GM12878 (cell line): ENCODE measurements at regions not wholly inside any gene's neighbourhood (a gene's known extent, or its start where the extent isn't known, plus 50 kb on each side); places are given as distances from the start of the nearest gene placed in this dataset.

Experiments used
- ATAC-seq: fragments of 200-7000 bp; cut with Tn5 transposase; 3 replicates; pipeline ENCODE4 v1.9.1; 2020; ENCODE audit warnings: mild to moderate bottlenecking, moderate library complexity
- BruUV-seq: library from RNA; stranded (reverse); fragments of 400-500 nt; replicated peaks from 2 replicates; lab custom pipeline; 2021; lab: Mats Ljungman, UMichigan
- CTCF ChIA-PET: fragments of 300-600 bp; sonication (Branson Sonifier 250); formaldehyde crosslinking; extraction: SDS; loops from one replicate; lab custom pipeline; 2021; ENCODE audit warnings: inconsistent platforms; lab: Yijun Ruan, JAX
- POLR2A ChIA-PET: fragments of 350-600 bp; formaldehyde crosslinking; extraction: SDS; loops from one replicate; lab custom pipeline; 2021; ENCODE audit warnings: inconsistent platforms; lab: Charles Lee
- RAD21 ChIA-PET: fragments of 300-600 bp; sonication (Branson Sonifier 250); formaldehyde crosslinking; loops from one replicate; lab custom pipeline; 2023; ENCODE audit warnings: antibody characterized with exemption; ENCODE audit not compliant: unreplicated experiment; lab: Charles Lee
- SMC1A ChIA-PET: fragments of 300-600 bp; sonication (Branson Sonifier 250); formaldehyde crosslinking; loops from one replicate; lab custom pipeline; 2023; ENCODE audit not compliant: unreplicated experiment, uncharacterized antibody; lab: Charles Lee
- DNase-seq: peaks from one replicate; pipeline ENCODE4 v3.0.0-alpha.2; 2011; ENCODE audit warnings: low read depth, low spot score
- FAIRE-seq: peaks from 3 replicates; lab custom pipeline; 2011; peaks lifted over from hg19 to GRCh38; lab: Jason Lieb, UNC
- H2AFZ ChIP-seq: 2 replicates; pipeline ENCODE4 v1.6.0; 2011; ENCODE audit warnings: low read depth, low read length, control low read depth; ENCODE audit not compliant: control insufficient read depth
- H3K27ac ChIP-seq: 2 replicates; pipeline ENCODE4 v1.5.1; 2011; ENCODE audit warnings: control low read depth; ENCODE audit not compliant: control insufficient read depth, insufficient read depth
- H3K27me3 ChIP-seq, 2 experiments: replicated peaks in 1 of 2; 2 replicates each; pipeline versions ENCODE4 v1.6.0 to v1.6.1; 2011; ENCODE audit warnings: low read length in 1 of 2; ENCODE audit not compliant: control insufficient read depth in 2 of 2, insufficient read depth in 2 of 2
- H3K36me3 ChIP-seq, 2 experiments: 2 replicates each; pipeline ENCODE4 v1.5.1; 2011; ENCODE audit warnings: low read length in 1 of 2; ENCODE audit not compliant: control insufficient read depth in 2 of 2, insufficient read depth in 2 of 2
- H3K4me1 ChIP-seq: 2 replicates; pipeline ENCODE4 v1.6.1; 2011; ENCODE audit warnings: mild to moderate bottlenecking, low read length, moderate library complexity, mixed read lengths; ENCODE audit not compliant: control insufficient read depth, insufficient read depth
- H3K4me2 ChIP-seq: 2 replicates; pipeline ENCODE4 v1.6.0; 2011; ENCODE audit warnings: control low read depth; ENCODE audit not compliant: control insufficient read depth, insufficient read depth
- H3K4me3 ChIP-seq: fragments of 200-600 bp; sonication (generic); 2 replicates; pipeline ENCODE4 v1.5.1; 2016
- H3K79me2 ChIP-seq: 2 replicates; pipeline ENCODE4 v1.6.0; 2011; ENCODE audit warnings: low read length; ENCODE audit not compliant: control insufficient read depth, insufficient read depth
- H3K9ac ChIP-seq: 2 replicates; pipeline ENCODE4 v1.8.0; 2011; ENCODE audit warnings: low read length, control low read depth, mixed read lengths; ENCODE audit not compliant: control insufficient read depth, insufficient read depth
- H3K9me3 ChIP-seq: replicated peaks from 3 replicates; pipeline ENCODE4 v1.5.1; 2011; ENCODE audit warnings: mild to moderate bottlenecking, low read length; ENCODE audit not compliant: control insufficient read depth, insufficient read depth
- H4K20me1 ChIP-seq: 2 replicates; pipeline ENCODE4 v1.6.0; 2011; ENCODE audit not compliant: control insufficient read depth, insufficient read depth
- ATF2 ChIP-seq: IDR thresholded peaks from 2 replicates; pipeline ENCODE4 v1.6.1; 2012; ENCODE audit warnings: low read length, inconsistent platforms
- BHLHE40 ChIP-seq, 2 experiments: fragments of 450-650 bp in 1 of 2; IDR thresholded peaks; 2 replicates each; pipeline ENCODE4 v1.6.1; 2011 to 2017; ENCODE audit warnings: low read depth in 2 of 2, borderline replicate concordance in 1 of 2, improper control_type of control experiment in 1 of 2, low read length in 1 of 2, mild to moderate bottlenecking in 1 of 2
- BRCA1 ChIP-seq: IDR thresholded peaks from 2 replicates; pipeline ENCODE4 v1.6.1; 2011; ENCODE audit warnings: low read depth, low read length, improper control_type of control experiment
- CHD4 ChIP-seq: fragments of 200-600 bp; sonication (generic); IDR thresholded peaks from 2 replicates; pipeline ENCODE4 v1.6.1; 2016; ENCODE audit warnings: mild to moderate bottlenecking
- FOXM1 ChIP-seq: IDR thresholded peaks from 2 replicates; pipeline ENCODE4 v1.6.1; 2012; ENCODE audit warnings: low read depth, mild to moderate bottlenecking, inconsistent platforms, low read length, moderate library complexity
- GATAD2B ChIP-seq: fragments of 450-650 bp; conservative IDR thresholded peaks from 2 replicates; pipeline ENCODE4 v1.6.1; 2017; ENCODE audit warnings: low read depth, mild to moderate bottlenecking, moderate library complexity
- KAT2A ChIP-seq: conservative IDR thresholded peaks from 2 replicates; pipeline ENCODE4 v1.6.1; 2011; ENCODE audit warnings: low read depth, low read length; ENCODE audit not compliant: control insufficient read depth
- NR2F1 ChIP-seq: fragments of 450-650 bp; conservative IDR thresholded peaks from 2 replicates; pipeline ENCODE4 v1.6.1; 2017; ENCODE audit warnings: mild to moderate bottlenecking
- STAT1 ChIP-seq: fragments of 450-650 bp; conservative IDR thresholded peaks from 2 replicates; pipeline ENCODE4 v1.6.1; 2014; ENCODE audit warnings: antibody characterized with exemption, mild to moderate bottlenecking
- TARDBP ChIP-seq: IDR thresholded peaks from 2 replicates; pipeline ENCODE4 v1.6.1; 2016; ENCODE audit warnings: borderline replicate concordance
- TCF7 ChIP-seq: IDR thresholded peaks from 2 replicates; pipeline ENCODE4 v1.6.1; 2014; ENCODE audit warnings: antibody characterized with exemption, borderline replicate concordance
- YBX1 ChIP-seq: fragments of 450-650 bp; IDR thresholded peaks from 2 replicates; pipeline ENCODE4 v1.6.1; 2016; ENCODE audit warnings: antibody characterized with exemption
- WGBS: methylation state at CpG from one replicate; pipeline ENCODE4 v1.1.6; 2016; ENCODE audit warnings: low lambda C conversion rate; ENCODE audit not compliant: insufficient replicate concordance, insufficient coverage; ENCODE audit errors: missing lambda C conversion rate; 5-methylcytosine and 5-hydroxymethylcytosine counted together
- in situ Hi-C: fragments of 300-500 bp; cut with MboI; formaldehyde crosslinking; loops from 9 replicates; pipeline ENCODE4 v1.14.3; 2018; ENCODE audit warnings: mixed read lengths
- intact Hi-C: fragments of 100-400 bp; cut with micrococcal nuclease; formaldehyde crosslinking; loops from one replicate; pipeline ENCODE4 v1.14.2; 2022; ENCODE audit not compliant: unreplicated experiment
- TF ChIP-seq, protein P1 (sequence below): IDR thresholded peaks from 2 replicates; pipeline ENCODE4 v1.6.1; 2012; ENCODE audit warnings: mild to moderate bottlenecking, low read depth, low read length
- TF ChIP-seq, protein P2 (sequence below): fragments of 450-650 bp; IDR thresholded peaks from 2 replicates; pipeline ENCODE4 v1.6.1; 2017; ENCODE audit warnings: mild to moderate bottlenecking, moderate library complexity

DNA sequence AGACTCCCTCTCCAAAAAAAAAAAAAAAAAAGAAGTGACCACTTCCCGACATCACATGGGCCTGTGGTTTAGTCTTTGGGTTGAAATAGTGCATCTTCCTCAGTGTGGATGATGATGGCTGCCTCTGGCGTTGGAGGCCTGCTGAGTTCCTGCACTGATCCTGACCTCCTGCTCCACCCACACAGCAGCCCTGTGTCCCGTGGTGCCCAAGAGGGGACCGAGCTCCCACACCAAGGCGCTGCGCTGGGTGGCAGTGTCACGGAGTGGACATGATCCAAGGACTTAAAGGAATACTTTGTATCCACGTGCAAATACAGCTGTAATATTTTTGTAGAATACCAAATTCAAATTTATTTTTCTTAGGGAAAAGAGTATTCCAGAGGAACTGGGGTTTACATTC, 109.2 kb upstream of the PHACTR3 start:
- H3K4me1 ChIP-seq = no peaks in the 10 kb centered on the region
- H3K9me3 ChIP-seq = no peaks in the 10 kb centered on the region
- H3K79me2 ChIP-seq = no peaks in the 10 kb centered on the region
- DNase-seq = no peak
- no peak overlapping the region for H3K9ac ChIP-seq
- WGBS = 4% methylated on average over 8 of the region's 8 CpGs
- FAIRE-seq = no peak
- no peak for ATAC-seq
- H2AFZ ChIP-seq = no peak overlapping the region
- RAD21 ChIA-PET = interaction anchor here (0.6 to 0.7 kb wide), 2 partner anchors 419 to 516 kb away, joined by 3 to 4 read pairs; no protein-coding TSS in a partner anchor
- SMC1A ChIA-PET = interaction anchor here (1.1 to 1.3 kb wide), 2 partner anchors 8 to 628 kb away, joined by 3 to 4 read pairs; no protein-coding TSS in a partner anchor
- in situ Hi-C loops = loop anchor here (10.0 kb wide), 1 partner anchor 630 kb away; no protein-coding TSS in a partner anchor
- CTCF ChIA-PET = interaction anchor here (0.6 to 2.1 kb wide), 12 partner anchors 8 to 1104 kb away, joined by 3 to 13 read pairs (median 3); no protein-coding TSS in a partner anchor
- intact Hi-C loops = no loop called here
- no peaks in the 10 kb centered on the region for H3K36me3 ChIP-seq
- TF ChIP-seq NR2F1 (no peak), FOXM1 (no peak), BRCA1 (no peak), YBX1 (no peak), CHD4 (no peak), KAT2A (no peak), STAT1 (no peak), TARDBP (no peak), GATAD2B (no peak), BHLHE40 (IDR thresholded peaks at IDR 0.05; ENCODE audit: borderline replicate concordance in 1 of 2, low read depth in 2 of 2, low read length in 1 of 2) (no peak), ATF2 (no peak), TCF7 (no peak)
- TF ChIP-seq, protein P1, sequence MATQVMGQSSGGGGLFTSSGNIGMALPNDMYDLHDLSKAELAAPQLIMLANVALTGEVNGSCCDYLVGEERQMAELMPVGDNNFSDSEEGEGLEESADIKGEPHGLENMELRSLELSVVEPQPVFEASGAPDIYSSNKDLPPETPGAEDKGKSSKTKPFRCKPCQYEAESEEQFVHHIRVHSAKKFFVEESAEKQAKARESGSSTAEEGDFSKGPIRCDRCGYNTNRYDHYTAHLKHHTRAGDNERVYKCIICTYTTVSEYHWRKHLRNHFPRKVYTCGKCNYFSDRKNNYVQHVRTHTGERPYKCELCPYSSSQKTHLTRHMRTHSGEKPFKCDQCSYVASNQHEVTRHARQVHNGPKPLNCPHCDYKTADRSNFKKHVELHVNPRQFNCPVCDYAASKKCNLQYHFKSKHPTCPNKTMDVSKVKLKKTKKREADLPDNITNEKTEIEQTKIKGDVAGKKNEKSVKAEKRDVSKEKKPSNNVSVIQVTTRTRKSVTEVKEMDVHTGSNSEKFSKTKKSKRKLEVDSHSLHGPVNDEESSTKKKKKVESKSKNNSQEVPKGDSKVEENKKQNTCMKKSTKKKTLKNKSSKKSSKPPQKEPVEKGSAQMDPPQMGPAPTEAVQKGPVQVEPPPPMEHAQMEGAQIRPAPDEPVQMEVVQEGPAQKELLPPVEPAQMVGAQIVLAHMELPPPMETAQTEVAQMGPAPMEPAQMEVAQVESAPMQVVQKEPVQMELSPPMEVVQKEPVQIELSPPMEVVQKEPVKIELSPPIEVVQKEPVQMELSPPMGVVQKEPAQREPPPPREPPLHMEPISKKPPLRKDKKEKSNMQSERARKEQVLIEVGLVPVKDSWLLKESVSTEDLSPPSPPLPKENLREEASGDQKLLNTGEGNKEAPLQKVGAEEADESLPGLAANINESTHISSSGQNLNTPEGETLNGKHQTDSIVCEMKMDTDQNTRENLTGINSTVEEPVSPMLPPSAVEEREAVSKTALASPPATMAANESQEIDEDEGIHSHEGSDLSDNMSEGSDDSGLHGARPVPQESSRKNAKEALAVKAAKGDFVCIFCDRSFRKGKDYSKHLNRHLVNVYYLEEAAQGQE = no peak
- TF ChIP-seq, protein P2, sequence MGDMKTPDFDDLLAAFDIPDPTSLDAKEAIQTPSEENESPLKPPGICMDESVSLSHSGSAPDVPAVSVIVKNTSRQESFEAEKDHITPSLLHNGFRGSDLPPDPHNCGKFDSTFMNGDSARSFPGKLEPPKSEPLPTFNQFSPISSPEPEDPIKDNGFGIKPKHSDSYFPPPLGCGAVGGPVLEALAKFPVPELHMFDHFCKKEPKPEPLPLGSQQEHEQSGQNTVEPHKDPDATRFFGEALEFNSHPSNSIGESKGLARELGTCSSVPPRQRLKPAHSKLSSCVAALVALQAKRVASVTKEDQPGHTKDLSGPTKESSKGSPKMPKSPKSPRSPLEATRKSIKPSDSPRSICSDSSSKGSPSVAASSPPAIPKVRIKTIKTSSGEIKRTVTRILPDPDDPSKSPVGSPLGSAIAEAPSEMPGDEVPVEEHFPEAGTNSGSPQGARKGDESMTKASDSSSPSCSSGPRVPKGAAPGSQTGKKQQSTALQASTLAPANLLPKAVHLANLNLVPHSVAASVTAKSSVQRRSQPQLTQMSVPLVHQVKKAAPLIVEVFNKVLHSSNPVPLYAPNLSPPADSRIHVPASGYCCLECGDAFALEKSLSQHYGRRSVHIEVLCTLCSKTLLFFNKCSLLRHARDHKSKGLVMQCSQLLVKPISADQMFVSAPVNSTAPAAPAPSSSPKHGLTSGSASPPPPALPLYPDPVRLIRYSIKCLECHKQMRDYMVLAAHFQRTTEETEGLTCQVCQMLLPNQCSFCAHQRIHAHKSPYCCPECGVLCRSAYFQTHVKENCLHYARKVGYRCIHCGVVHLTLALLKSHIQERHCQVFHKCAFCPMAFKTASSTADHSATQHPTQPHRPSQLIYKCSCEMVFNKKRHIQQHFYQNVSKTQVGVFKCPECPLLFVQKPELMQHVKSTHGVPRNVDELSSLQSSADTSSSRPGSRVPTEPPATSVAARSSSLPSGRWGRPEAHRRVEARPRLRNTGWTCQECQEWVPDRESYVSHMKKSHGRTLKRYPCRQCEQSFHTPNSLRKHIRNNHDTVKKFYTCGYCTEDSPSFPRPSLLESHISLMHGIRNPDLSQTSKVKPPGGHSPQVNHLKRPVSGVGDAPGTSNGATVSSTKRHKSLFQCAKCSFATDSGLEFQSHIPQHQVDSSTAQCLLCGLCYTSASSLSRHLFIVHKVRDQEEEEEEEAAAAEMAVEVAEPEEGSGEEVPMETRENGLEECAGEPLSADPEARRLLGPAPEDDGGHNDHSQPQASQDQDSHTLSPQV = no peak
- H3K4me2 ChIP-seq = no peak overlapping the region
- H3K27me3 ChIP-seq = peaks cover 0 to 2% of the 10 kb centered on the region in 2 experiments; a peak in 1 of 4 replicates
- POLR2A ChIA-PET = no interaction called here
- H4K20me1 ChIP-seq = peaks cover 3% of the 10 kb centered on the region; the same call in 1 of the 2 replicates
- H3K4me3 ChIP-seq = no peak overlapping the region
- no peak overlapping the region for H3K27ac ChIP-seq
- BruUV-seq = no TSS peak
